Glomerular visceral epithelial cell (primary cell): ENCODE measurements at regions not wholly inside any gene's neighbourhood (a gene's known extent, or its start where the extent isn't known, plus 50 kb on each side); places are given as distances from the start of the nearest gene placed in this dataset.
A peak's percentile ranks its signal among the peaks of the same experiment; 100 is the strongest.

ENCODE experiments used
- DNase-seq: peaks from one replicate; pipeline ENCODE4 v3.0.0-alpha.2; 2016; ENCODE audit errors: extremely low spot score

DNA sequence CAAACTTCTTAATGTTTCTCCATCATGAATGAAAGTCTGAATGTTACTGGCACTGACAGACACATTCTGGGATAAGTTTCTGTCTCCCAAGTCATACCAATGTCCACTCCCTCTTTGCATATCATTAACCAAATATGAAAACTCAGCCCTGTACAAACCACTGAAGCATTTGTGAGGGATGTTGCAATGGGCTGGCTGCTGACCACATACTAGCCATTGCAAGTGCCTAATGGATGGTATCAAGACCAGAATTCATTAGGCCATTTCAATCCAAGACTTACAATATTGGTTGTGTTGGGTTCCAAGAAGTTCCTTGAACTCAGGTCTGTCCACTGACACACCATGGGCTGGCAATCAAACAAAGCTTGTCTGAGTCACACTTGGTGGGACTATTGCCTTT lies 73.8 kb downstream of the CBLN2 start:
- DNase-seq: peak; percentile 25

- no peak for DNase-seq
These were observed 76.0 kb downstream of the CBLN2 start for GRCh38 chr18:72468021-72468710.

GRCh38 chr18:72460210-72460680 lies 83.9 kb downstream of the CBLN2 start:
- peak; percentile 95 for DNase-seq

- DNase-seq: peak; percentile 56
These were observed 85.9 kb downstream of the CBLN2 start for GRCh38 chr18:72458271-72458670.

GRCh38 chr18:72456802-72457201 lies 87.3 kb downstream of the CBLN2 start:
- peak; percentile 88 for DNase-seq

GRCh38 chr18:72452328-72452727 lies 91.8 kb downstream of the CBLN2 start:
- no peak for DNase-seq

GRCh38 chr18:72444798-72445155 lies 99.4 kb downstream of the CBLN2 start:
- DNase-seq: no peak

- no peak for DNase-seq
These were observed 99.9 kb downstream of the CBLN2 start for GRCh38 chr18:72444111-72444797.

DNA sequence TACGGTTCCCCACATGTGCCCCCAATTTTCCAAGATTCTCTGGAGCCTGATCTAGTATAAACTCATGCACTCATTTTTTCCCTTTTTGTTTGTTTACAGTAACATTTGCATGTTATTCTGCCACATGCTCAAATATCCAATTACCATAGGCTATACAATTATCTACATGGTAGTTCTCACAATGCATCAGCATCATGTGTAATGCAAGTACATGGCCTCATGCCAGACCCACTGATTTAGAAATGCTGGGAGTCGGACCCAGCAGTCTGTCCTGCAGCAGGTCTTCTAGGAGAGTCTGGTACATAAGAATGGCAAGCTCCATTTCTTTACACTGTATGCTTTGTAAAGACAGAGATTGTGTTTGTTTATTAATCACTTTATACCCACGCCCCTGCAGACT lies 107.7 kb downstream of the CBLN2 start:
- DNase-seq: no peak

- no peak for DNase-seq
These were observed 110.4 kb downstream of the CBLN2 start for GRCh38 chr18:72433756-72434155.

GRCh38 chr18:72427721-72428120 lies 116.4 kb downstream of the CBLN2 start:
- DNase-seq: peak; percentile 42

- peak; percentile 74 for DNase-seq
These were observed 124.2 kb downstream of the CBLN2 start for GRCh38 chr18:72419914-72420313.

- no peak for DNase-seq
These were observed 131.2 kb downstream of the CBLN2 start for GRCh38 chr18:72412927-72413326.

- no peak for DNase-seq
These were observed 132.9 kb downstream of the CBLN2 start for GRCh38 chr18:72411261-72411660.

GRCh38 chr18:72410399-72410798 lies 133.7 kb downstream of the CBLN2 start:
- peak; percentile 6 for DNase-seq

GRCh38 chr18:72409903-72410302 lies 134.2 kb downstream of the CBLN2 start:
- no peak for DNase-seq

GRCh38 chr18:72407048-72407447 lies 137.1 kb downstream of the CBLN2 start:
- no peak for DNase-seq

DNA sequence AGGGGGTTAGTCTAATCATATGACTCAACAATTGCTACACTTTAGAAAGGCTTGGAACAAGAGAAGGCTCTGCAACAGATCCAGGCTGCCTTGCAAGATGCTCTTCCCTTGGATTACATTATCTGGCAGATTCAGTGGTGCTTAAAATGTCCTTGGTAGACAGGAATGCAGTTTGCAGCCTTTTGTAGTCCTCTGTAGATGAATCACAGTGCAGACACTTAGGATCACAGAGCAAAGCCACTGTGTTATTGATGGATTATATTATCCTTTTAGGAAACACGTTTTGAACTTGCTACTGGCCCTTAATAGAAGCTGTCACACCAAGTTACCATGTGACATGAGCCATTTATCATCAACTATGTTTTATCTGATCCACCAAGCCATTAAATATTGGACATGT lies 152.2 kb downstream of the CBLN2 start:
- DNase-seq: no peak

- DNase-seq: no peak
These were observed 152.7 kb downstream of the CBLN2 start for GRCh38 chr18:72391427-72391826.

GRCh38 chr18:72378016-72378415 lies 166.1 kb downstream of the CBLN2 start:
- no peak for DNase-seq

- peak; percentile 24 for DNase-seq
These were observed 167.9 kb downstream of the CBLN2 start for GRCh38 chr18:72376256-72376655.

GRCh38 chr18:72375618-72376017 lies 168.5 kb downstream of the CBLN2 start:
- peak; percentile 90 for DNase-seq

DNA sequence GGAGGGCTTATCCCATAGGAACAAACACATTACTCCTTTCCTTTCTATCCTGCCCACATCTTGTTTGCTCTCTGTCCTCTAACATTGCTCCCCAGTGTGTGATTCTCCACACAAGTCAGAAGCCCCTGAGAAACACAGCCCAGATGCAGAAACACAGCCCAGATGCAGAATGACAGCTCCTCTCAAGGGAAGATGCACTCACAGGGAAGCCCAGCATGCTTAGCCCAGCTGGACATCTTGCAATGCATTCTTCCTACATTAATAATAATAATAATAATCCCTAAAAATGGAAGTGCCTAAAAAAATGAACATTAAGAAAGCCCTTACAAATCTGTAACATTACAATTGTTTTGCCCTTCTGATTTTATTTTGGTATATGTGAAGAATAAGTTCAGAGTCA lies 172.1 kb downstream of the CBLN2 start:
- no peak for DNase-seq
